Activated naive CD8-positive, alpha-beta T cell treated with anti-CD3 and anti-CD28 coated beads, Interleukin-2, amount 50 U/mL, for 24 hours (primary cell): ENCODE measurements at regions not wholly inside any gene's neighbourhood (a gene's known extent, or its start where the extent isn't known, plus 50 kb on each side); places are given as distances from the start of the nearest gene placed in this dataset.

ENCODE experiments used
- ATAC-seq: fragments of 150-1000 bp; cut with Tn5 transposase; one replicate; pipeline ENCODE4 v1.10.0; 2021
- DNase-seq: peaks from one replicate; pipeline ENCODE4 v3.0.0; 2021
- H3K27ac Mint-ChIP-seq: one replicate; pipeline ENCODE4 v1.8.0; 2021; ENCODE audit warnings: mild to moderate bottlenecking, mixed read lengths
- H3K27me3 Mint-ChIP-seq: one replicate; pipeline ENCODE4 v1.8.0; 2021; ENCODE audit warnings: mixed read lengths
- H3K36me3 Mint-ChIP-seq: one replicate; pipeline ENCODE4 v1.8.0; 2021; ENCODE audit warnings: low read depth, mixed read lengths
- H3K4me1 Mint-ChIP-seq: one replicate; pipeline ENCODE4 v1.8.0; 2021; ENCODE audit warnings: mixed read lengths
- H3K4me3 Mint-ChIP-seq: one replicate; pipeline ENCODE4 v1.8.0; 2021; ENCODE audit warnings: mild to moderate bottlenecking, moderate library complexity, mixed read lengths
- H3K9me3 Mint-ChIP-seq: one replicate; pipeline ENCODE4 v1.8.0; 2021; ENCODE audit warnings: mixed read lengths

- Mint-ChIP-seq H3K27me3 (no peaks in the 10 kb centered on the region), H3K27ac (no peak overlapping the region), H3K9me3 (peaks cover 6% of the 10 kb centered on the region), H3K4me3 (no peak overlapping the region), H3K36me3 (no peaks in the 10 kb centered on the region), H3K4me1 (no peaks in the 10 kb centered on the region)
- DNase-seq (no peak), ATAC-seq (no peak)
Observed at GRCh38 chr5:125865166-125865815, 557.9 kb upstream of the GRAMD2B start.

GRCh38 chr5:125868036-125868435, 555.2 kb upstream of the GRAMD2B start:
- DNase-seq (no peak), ATAC-seq (no peak)
- Mint-ChIP-seq H3K27ac (no peak overlapping the region), H3K27me3 (no peaks in the 10 kb centered on the region), H3K36me3 (no peaks in the 10 kb centered on the region), H3K4me3 (no peak overlapping the region), H3K4me1 (no peaks in the 10 kb centered on the region), H3K9me3 (peaks cover 5% of the 10 kb centered on the region)

GRCh38 chr5:125870256-125870655, 553.0 kb upstream of the GRAMD2B start:
- no peaks in the 10 kb centered on the region for H3K36me3 Mint-ChIP-seq

GRCh38 chr5:125874057-125874456, 549.2 kb upstream of the GRAMD2B start:
- Mint-ChIP-seq H3K9me3 (peaks cover 16% of the 10 kb centered on the region), H3K27ac (no peak overlapping the region), H3K4me3 (no peak overlapping the region), H3K4me1 (no peaks in the 10 kb centered on the region), H3K36me3 (no peaks in the 10 kb centered on the region), H3K27me3 (no peaks in the 10 kb centered on the region)
- ATAC-seq: no peak
- DNase-seq: no peak

More at GRCh38 chr5:125870256-125870655, 553.0 kb upstream of the GRAMD2B start:
- Mint-ChIP-seq H3K9me3 (peaks cover 8% of the 10 kb centered on the region), H3K27me3 (no peaks in the 10 kb centered on the region), H3K4me1 (no peaks in the 10 kb centered on the region), H3K4me3 (no peak overlapping the region), H3K27ac (no peak overlapping the region)
- ATAC-seq: no peak
- no peak for DNase-seq

GRCh38 chr5:125874717-125875116, 548.5 kb upstream of the GRAMD2B start:
- no peak for DNase-seq
- H3K4me3 Mint-ChIP-seq: no peak overlapping the region
- peaks cover 16% of the 10 kb centered on the region for H3K9me3 Mint-ChIP-seq
- H3K27me3 Mint-ChIP-seq: no peaks in the 10 kb centered on the region
- ATAC-seq: no peak
- H3K4me1 Mint-ChIP-seq: no peaks in the 10 kb centered on the region
- no peak overlapping the region for H3K27ac Mint-ChIP-seq
- no peaks in the 10 kb centered on the region for H3K36me3 Mint-ChIP-seq

GRCh38 chr5:125877248-125877647, 546.0 kb upstream of the GRAMD2B start:
- Mint-ChIP-seq H3K36me3 (no peaks in the 10 kb centered on the region), H3K27me3 (no peaks in the 10 kb centered on the region), H3K4me1 (no peaks in the 10 kb centered on the region), H3K4me3 (no peak overlapping the region), H3K27ac (no peak overlapping the region), H3K9me3 (peaks cover 11% of the 10 kb centered on the region)
- ATAC-seq (no peak), DNase-seq (no peak)

- Mint-ChIP-seq H3K27ac (no peak overlapping the region), H3K4me3 (no peak overlapping the region), H3K4me1 (no peaks in the 10 kb centered on the region), H3K27me3 (no peaks in the 10 kb centered on the region), H3K9me3 (peaks cover 7% of the 10 kb centered on the region), H3K36me3 (no peaks in the 10 kb centered on the region)
- no peak for DNase-seq
- ATAC-seq: no peak
Observed at GRCh38 chr5:125882061-125882460, 541.1 kb upstream of the GRAMD2B start.

- Mint-ChIP-seq H3K27me3 (no peaks in the 10 kb centered on the region), H3K27ac (no peak overlapping the region), H3K4me1 (no peaks in the 10 kb centered on the region), H3K36me3 (no peaks in the 10 kb centered on the region), H3K9me3 (peaks cover 3% of the 10 kb centered on the region), H3K4me3 (no peak overlapping the region)
- no peak for DNase-seq
- no peak for ATAC-seq
Observed at GRCh38 chr5:125883223-125883622, 540.0 kb upstream of the GRAMD2B start.

GRCh38 chr5:125888358-125888757, 534.9 kb upstream of the GRAMD2B start:
- H3K36me3 Mint-ChIP-seq: no peaks in the 10 kb centered on the region
- H3K4me1 Mint-ChIP-seq: no peaks in the 10 kb centered on the region
- H3K27ac Mint-ChIP-seq: no peak overlapping the region
- ATAC-seq (no peak), DNase-seq (no peak)
- H3K4me3 Mint-ChIP-seq: no peak overlapping the region
- no peaks in the 10 kb centered on the region for H3K27me3 Mint-ChIP-seq
- H3K9me3 Mint-ChIP-seq: peaks cover 15% of the 10 kb centered on the region

- H3K4me1 Mint-ChIP-seq: no peaks in the 10 kb centered on the region
- H3K9me3 Mint-ChIP-seq: peaks cover 15% of the 10 kb centered on the region
- no peak overlapping the region for H3K27ac Mint-ChIP-seq
- H3K4me3 Mint-ChIP-seq: no peak overlapping the region
- DNase-seq (no peak), ATAC-seq (no peak)
- no peaks in the 10 kb centered on the region for H3K36me3 Mint-ChIP-seq
- H3K27me3 Mint-ChIP-seq: no peaks in the 10 kb centered on the region
Observed at GRCh38 chr5:125890511-125890931, 532.7 kb upstream of the GRAMD2B start.

GRCh38 chr5:125891061-125891725, 532.0 kb upstream of the GRAMD2B start:
- Mint-ChIP-seq H3K4me1 (no peaks in the 10 kb centered on the region), H3K9me3 (peaks cover 15% of the 10 kb centered on the region), H3K4me3 (no peak overlapping the region), H3K27ac (no peak overlapping the region), H3K36me3 (no peaks in the 10 kb centered on the region), H3K27me3 (no peaks in the 10 kb centered on the region)
- DNase-seq: no peak
- no peak for ATAC-seq

GRCh38 chr5:125894383-125894782, 528.8 kb upstream of the GRAMD2B start:
- DNase-seq (no peak), ATAC-seq (no peak)
- Mint-ChIP-seq H3K27ac (no peak overlapping the region), H3K36me3 (no peaks in the 10 kb centered on the region), H3K4me3 (no peak overlapping the region), H3K9me3 (peaks cover 15% of the 10 kb centered on the region), H3K4me1 (no peaks in the 10 kb centered on the region), H3K27me3 (no peaks in the 10 kb centered on the region)

- peaks cover 15% of the 10 kb centered on the region for H3K9me3 Mint-ChIP-seq
- DNase-seq (no peak), ATAC-seq (no peak)
- H3K27ac Mint-ChIP-seq: no peak overlapping the region
- H3K36me3 Mint-ChIP-seq: no peaks in the 10 kb centered on the region
- H3K4me3 Mint-ChIP-seq: no peak overlapping the region
- H3K4me1 Mint-ChIP-seq: no peaks in the 10 kb centered on the region
- H3K27me3 Mint-ChIP-seq: no peaks in the 10 kb centered on the region
Observed at GRCh38 chr5:125896368-125896767, 526.8 kb upstream of the GRAMD2B start.

- H3K27me3 Mint-ChIP-seq: no peaks in the 10 kb centered on the region
- H3K4me1 Mint-ChIP-seq: no peaks in the 10 kb centered on the region
- DNase-seq: no peak
- no peaks in the 10 kb centered on the region for H3K36me3 Mint-ChIP-seq
- H3K9me3 Mint-ChIP-seq: peaks cover 11% of the 10 kb centered on the region
- H3K4me3 Mint-ChIP-seq: no peak overlapping the region
- no peak for ATAC-seq
- no peak overlapping the region for H3K27ac Mint-ChIP-seq
Observed at GRCh38 chr5:125897089-125897488, 526.1 kb upstream of the GRAMD2B start.

GRCh38 chr5:125898851-125899405, 524.3 kb upstream of the GRAMD2B start:
- ATAC-seq: no peak

More at GRCh38 chr5:125898851-125899405, 524.3 kb upstream of the GRAMD2B start:
- H3K27ac Mint-ChIP-seq: no peak overlapping the region
- no peaks in the 10 kb centered on the region for H3K27me3 Mint-ChIP-seq
- no peaks in the 10 kb centered on the region for H3K4me1 Mint-ChIP-seq
- H3K9me3 Mint-ChIP-seq: peaks cover 7% of the 10 kb centered on the region
- no peak overlapping the region for H3K4me3 Mint-ChIP-seq
- DNase-seq: no peak
- H3K36me3 Mint-ChIP-seq: no peaks in the 10 kb centered on the region
